H9 (cell line): ENCODE measurements at regions not wholly inside any gene's neighbourhood (a gene's known extent, or its start where the extent isn't known, plus 50 kb on each side); places are given as distances from the start of the nearest gene placed in this dataset.

Experiments used
- DNase-seq: peaks from one replicate; pipeline ENCODE4 v3.0.0-alpha.2; 2017
- H2AFZ ChIP-seq: one replicate; pipeline ENCODE4 v1.6.1; 2013; ENCODE audit warnings: mild to moderate bottlenecking, low read length, control low read depth, moderate library complexity
- H2AK5ac ChIP-seq: 2 replicates; pipeline ENCODE4 v1.6.1; 2013; ENCODE audit warnings: low read length, control low read depth, mixed read lengths; ENCODE audit not compliant: insufficient read length
- H2BK120ac ChIP-seq: one replicate; pipeline ENCODE4 v1.6.1; 2013; ENCODE audit warnings: low read depth, mild to moderate bottlenecking, low read length, control low read depth, inconsistent platforms; ENCODE audit not compliant: poor library complexity, severe bottlenecking
- H2BK12ac ChIP-seq: 2 replicates; pipeline ENCODE4 v1.6.1; 2013; ENCODE audit warnings: low read length, control low read depth, mixed read lengths, low read depth; ENCODE audit not compliant: insufficient read length
- H2BK15ac ChIP-seq: 2 replicates; pipeline ENCODE4 v1.6.1; 2013; ENCODE audit warnings: low read depth, low read length, control low read depth
- H2BK20ac ChIP-seq: one replicate; pipeline ENCODE4 v1.6.1; 2013; ENCODE audit warnings: low read depth, mild to moderate bottlenecking, low read length, control low read depth, inconsistent platforms; ENCODE audit not compliant: poor library complexity, severe bottlenecking
- H2BK5ac ChIP-seq: 2 replicates; pipeline ENCODE4 v1.6.1; 2013; ENCODE audit warnings: low read length, control low read depth, mixed read lengths; ENCODE audit not compliant: insufficient read length
- H3K14ac ChIP-seq: 2 replicates; pipeline ENCODE4 v1.6.1; 2013; ENCODE audit warnings: low read length, control low read depth; ENCODE audit not compliant: insufficient read depth
- H3K18ac ChIP-seq: 2 replicates; pipeline ENCODE4 v1.6.1; 2013; ENCODE audit warnings: low read depth, mild to moderate bottlenecking, mixed read lengths, low read length, control low read depth; ENCODE audit not compliant: insufficient read length
- H3K23ac ChIP-seq: 2 replicates; pipeline ENCODE4 v1.6.1; 2013; ENCODE audit warnings: low read length, control low read depth, mixed read lengths, low read depth; ENCODE audit not compliant: insufficient read length
- H3K23me2 ChIP-seq: 2 replicates; pipeline ENCODE4 v1.6.1; 2013; ENCODE audit warnings: low read depth, mild to moderate bottlenecking, mixed read lengths, low read length, control low read depth; ENCODE audit not compliant: insufficient read length, poor library complexity, severe bottlenecking
- H3K27ac ChIP-seq: 2 replicates; pipeline ENCODE4 v1.5.1; 2013; ENCODE audit warnings: low read length, control low read depth, mixed read lengths, low read depth; ENCODE audit not compliant: insufficient read length
- H3K27me3 ChIP-seq: 2 replicates; pipeline ENCODE4 v1.6.1; 2013; ENCODE audit warnings: low read length, control low read depth, inconsistent platforms; ENCODE audit not compliant: insufficient read depth
- H3K4ac ChIP-seq: 2 replicates; pipeline ENCODE4 v1.6.1; 2013; ENCODE audit warnings: low read depth, mild to moderate bottlenecking, control low read depth, inconsistent platforms, low read length, moderate library complexity
- H3K4me1 ChIP-seq: 2 replicates; pipeline ENCODE4 v1.6.1; 2013; ENCODE audit warnings: low read length, control low read depth, inconsistent platforms; ENCODE audit not compliant: insufficient read depth
- H3K4me2 ChIP-seq: 2 replicates; pipeline ENCODE4 v1.6.1; 2013; ENCODE audit warnings: low read length, control low read depth, mixed read lengths; ENCODE audit not compliant: insufficient read length, insufficient read depth
- H3K56ac ChIP-seq: 2 replicates; pipeline ENCODE4 v1.6.1; 2013; ENCODE audit warnings: low read depth, mild to moderate bottlenecking, mixed read lengths, low read length, control low read depth; ENCODE audit not compliant: insufficient read length
- H3K79me1 ChIP-seq: 2 replicates; pipeline ENCODE4 v1.6.1; 2013; ENCODE audit warnings: low read depth, mild to moderate bottlenecking, moderate library complexity, low read length, control low read depth, inconsistent platforms; ENCODE audit not compliant: insufficient read depth, poor library complexity, severe bottlenecking
- H3K79me2 ChIP-seq: 2 replicates; pipeline ENCODE4 v1.6.1; 2013; ENCODE audit warnings: low read length, control low read depth, inconsistent platforms; ENCODE audit not compliant: insufficient read depth
- H3K9ac ChIP-seq: 2 replicates; pipeline ENCODE4 v1.6.1; 2013; ENCODE audit warnings: low read length, control low read depth, mixed read lengths; ENCODE audit not compliant: insufficient read length; ENCODE audit errors: extremely low read depth
- H3K9me3 ChIP-seq: one replicate; pipeline ENCODE4 v1.6.1; 2013; ENCODE audit warnings: low read depth, low read length, inconsistent platforms; ENCODE audit not compliant: control insufficient read depth
- H3T11ph ChIP-seq: one replicate; pipeline ENCODE4 v1.6.1; 2013; ENCODE audit warnings: mild to moderate bottlenecking, low read length, control low read depth, inconsistent platforms
- H4K20me1 ChIP-seq: one replicate; pipeline ENCODE4 v1.6.1; 2013; ENCODE audit not compliant: control insufficient read depth, insufficient read length, insufficient read depth
- H4K5ac ChIP-seq: 2 replicates; pipeline ENCODE4 v1.6.1; 2013; ENCODE audit warnings: low read depth, mild to moderate bottlenecking, mixed read lengths, low read length, control low read depth; ENCODE audit not compliant: insufficient read length
- H4K8ac ChIP-seq: replicated peaks from 2 replicates; pipeline ENCODE4 v1.6.1; 2013; ENCODE audit warnings: low read length, control low read depth, mixed read lengths, low read depth; ENCODE audit not compliant: insufficient read length
- H4K91ac ChIP-seq: 2 replicates; pipeline ENCODE4 v1.6.1; 2013; ENCODE audit warnings: low read depth, mild to moderate bottlenecking, moderate library complexity, mixed read lengths, low read length, control low read depth; ENCODE audit not compliant: insufficient read length
- H3K27ac Mint-ChIP-seq, 3 experiments: 2 replicates in 2 of 3; 3 replicates in 1 of 3; pipeline ENCODE4 v1.8.0; 2020 to 2021; ENCODE audit warnings: mixed read lengths in 3 of 3, mild to moderate bottlenecking in 1 of 3, moderate library complexity in 1 of 3
- H3K27me3 Mint-ChIP-seq: 2 replicates; pipeline ENCODE4 v1.8.0; 2021; ENCODE audit warnings: low read depth, mild to moderate bottlenecking, moderate library complexity, mixed read lengths
- H3K36me3 Mint-ChIP-seq, 3 experiments: 2 replicates in 2 of 3; 3 replicates in 1 of 3; pipeline ENCODE4 v1.8.0; 2020 to 2021; ENCODE audit warnings: low read depth in 3 of 3, mixed read lengths in 3 of 3; ENCODE audit not compliant: insufficient read depth in 1 of 3
- H3K4me1 Mint-ChIP-seq, 2 experiments: 2 replicates each; pipeline ENCODE4 v1.8.0; 2020; ENCODE audit warnings: mixed read lengths in 2 of 2
- H3K4me3 Mint-ChIP-seq, 2 experiments: 2 replicates in 1 of 2; 3 replicates in 1 of 2; pipeline ENCODE4 v1.8.0; 2020 to 2021; ENCODE audit warnings: mild to moderate bottlenecking in 2 of 2, mixed read lengths in 2 of 2, moderate library complexity in 1 of 2
- H3K9me3 Mint-ChIP-seq, 2 experiments: 2 replicates in 1 of 2; 3 replicates in 1 of 2; pipeline ENCODE4 v1.8.0; 2020; ENCODE audit warnings: mild to moderate bottlenecking in 2 of 2, mixed read lengths in 2 of 2, moderate library complexity in 1 of 2
- WGBS: extraction: QIAGEN DNeasy Blood & Tissue Kit; methylation state at CpG from one replicate; pipeline ENCODE4 v1.1.7; 2013; ENCODE audit warnings: missing lambda C conversion rate, low lambda C conversion rate, mixed read lengths; ENCODE audit not compliant: insufficient read length; ENCODE audit errors: extremely low coverage; 5-methylcytosine and 5-hydroxymethylcytosine counted together
- TF ChIP-seq, protein P1 (sequence below): fragments of 200-600 bp; sonication (generic); conservative IDR thresholded peaks from 3 replicates; pipeline ENCODE4 v1.8.0; 2021; ENCODE audit warnings: antibody characterized with exemption, mild to moderate bottlenecking

- H2AK5ac ChIP-seq: no peak overlapping the region
- WGBS: no CpG with 5 or more reads among the region's 4 CpGs
Observed at GRCh38 chr2:236397681-236398080, 133.5 kb upstream of the ASB18 start.

More at GRCh38 chr2:236397681-236398080, 133.5 kb upstream of the ASB18 start:
- Histone ChIP-seq H2BK12ac (no peak overlapping the region), H4K91ac (no peak overlapping the region), H2BK20ac (no peak overlapping the region), H3K23me2 (no peaks in the 10 kb centered on the region), H3K4me2 (no peak overlapping the region), H3K27ac (no peak overlapping the region), H2AFZ (no peak overlapping the region), H3K79me1 (no peaks in the 10 kb centered on the region), H3K14ac (no peak overlapping the region), H3K9me3 (no peaks in the 10 kb centered on the region), H3K4ac (no peak overlapping the region), H4K20me1 (no peaks in the 10 kb centered on the region), H3K4me1 (no peaks in the 10 kb centered on the region), H3K23ac (no peak overlapping the region), H3K27me3 (no peaks in the 10 kb centered on the region), H4K5ac (no peak overlapping the region), H2BK5ac (no peak overlapping the region), H3K9ac (no peak overlapping the region), H3K18ac (no peak overlapping the region), H3T11ph (no peak overlapping the region), H2BK15ac (no peak overlapping the region), H3K56ac (no peak overlapping the region), H3K79me2 (no peaks in the 10 kb centered on the region), H4K8ac (no peak overlapping the region), H2BK120ac (no peak overlapping the region)
- H3K36me3 Mint-ChIP-seq: no peaks in the 10 kb centered on the region
- TF ChIP-seq, protein P1, sequence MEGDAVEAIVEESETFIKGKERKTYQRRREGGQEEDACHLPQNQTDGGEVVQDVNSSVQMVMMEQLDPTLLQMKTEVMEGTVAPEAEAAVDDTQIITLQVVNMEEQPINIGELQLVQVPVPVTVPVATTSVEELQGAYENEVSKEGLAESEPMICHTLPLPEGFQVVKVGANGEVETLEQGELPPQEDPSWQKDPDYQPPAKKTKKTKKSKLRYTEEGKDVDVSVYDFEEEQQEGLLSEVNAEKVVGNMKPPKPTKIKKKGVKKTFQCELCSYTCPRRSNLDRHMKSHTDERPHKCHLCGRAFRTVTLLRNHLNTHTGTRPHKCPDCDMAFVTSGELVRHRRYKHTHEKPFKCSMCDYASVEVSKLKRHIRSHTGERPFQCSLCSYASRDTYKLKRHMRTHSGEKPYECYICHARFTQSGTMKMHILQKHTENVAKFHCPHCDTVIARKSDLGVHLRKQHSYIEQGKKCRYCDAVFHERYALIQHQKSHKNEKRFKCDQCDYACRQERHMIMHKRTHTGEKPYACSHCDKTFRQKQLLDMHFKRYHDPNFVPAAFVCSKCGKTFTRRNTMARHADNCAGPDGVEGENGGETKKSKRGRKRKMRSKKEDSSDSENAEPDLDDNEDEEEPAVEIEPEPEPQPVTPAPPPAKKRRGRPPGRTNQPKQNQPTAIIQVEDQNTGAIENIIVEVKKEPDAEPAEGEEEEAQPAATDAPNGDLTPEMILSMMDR: no peak
- no peaks in the 10 kb centered on the region for H3K9me3 Mint-ChIP-seq
- peaks cover 20 to 36% of the 10 kb centered on the region in 2 experiments for H3K4me1 Mint-ChIP-seq
- no peak for DNase-seq
- no peak overlapping the region for H3K4me3 Mint-ChIP-seq
- H3K27ac Mint-ChIP-seq: no peak overlapping the region
- H3K27me3 Mint-ChIP-seq: no peaks in the 10 kb centered on the region
